HEK293 (cell line): ENCODE measurements at regions not wholly inside any gene's neighbourhood (a gene's known extent, or its start where the extent isn't known, plus 50 kb on each side); places are given as distances from the start of the nearest gene placed in this dataset.
"Not testable (repeated sequence)": the region's sequence is repeated elsewhere in the genome, so short reads cannot be mapped to it uniquely, and the experiment has no call there.

Experiments
- CTCF ChIA-PET: fragments of 350-600 bp; formaldehyde crosslinking; extraction: SDS; loops from one replicate; lab custom pipeline; 2021; ENCODE audit warnings: antibody characterized with exemption; lab: Yijun Ruan, JAX
- POLR2A ChIA-PET: fragments of 300-600 bp; formaldehyde crosslinking; extraction: SDS; loops from one replicate; lab custom pipeline; 2020; ENCODE audit warnings: antibody characterized with exemption, inconsistent platforms; lab: Yijun Ruan, JAX
- H3K27ac ChIP-seq: fragments of 200-500 bp; sonication (Bioruptor generic); 2 replicates; pipeline ENCODE4 v1.5.1; 2014; ENCODE audit warnings: low read depth, low read length, control low read depth, inconsistent platforms; ENCODE audit errors: extremely low read depth
- H3K36me3 ChIP-seq, 2 experiments: fragments of 200-500 bp in 1 of 2; sonication (Bioruptor generic) in 1 of 2; 1 replicate in 1 of 2; 2 replicates in 1 of 2; pipeline ENCODE4 v1.5.1; 2014 to 2017; ENCODE audit warnings: inconsistent platforms in 2 of 2, low read length in 2 of 2; ENCODE audit not compliant: control insufficient read depth in 2 of 2, insufficient read depth in 1 of 2
- H3K4me1 ChIP-seq: fragments of 200-500 bp; sonication (Bioruptor generic); 2 replicates; pipeline ENCODE4 v1.5.1; 2014; ENCODE audit warnings: mild to moderate bottlenecking, low read length, inconsistent platforms; ENCODE audit not compliant: control insufficient read depth, insufficient read depth
- H3K4me3 ChIP-seq: 2 replicates; pipeline ENCODE4 v1.5.1; 2011; ENCODE audit warnings: low read depth, mild to moderate bottlenecking, control low read depth, low read length, moderate library complexity
- H3K9me3 ChIP-seq: fragments of 200-500 bp; sonication (Bioruptor generic); 2 replicates; pipeline ENCODE4 v1.5.1; 2014; ENCODE audit warnings: low read depth, low read length, inconsistent platforms; ENCODE audit not compliant: control insufficient read depth, insufficient read depth
- FEZF1 ChIP-seq: fragments of 450-650 bp; formaldehyde crosslinking; IDR thresholded peaks from 2 replicates; pipeline ENCODE4 v1.5.1; 2016; ENCODE audit warnings: missing biosample characterization, missing genetic modification characterization
- KLF1 ChIP-seq: fragments of 450-650 bp; formaldehyde crosslinking; IDR thresholded peaks from 2 replicates; pipeline ENCODE4 v1.5.1; 2016; ENCODE audit warnings: missing biosample characterization, missing genetic modification characterization
- KLF8 ChIP-seq: fragments of 450-650 bp; formaldehyde crosslinking; IDR thresholded peaks from 2 replicates; pipeline ENCODE4 v1.5.1; 2016; ENCODE audit warnings: missing biosample characterization, missing genetic modification characterization
- ZBTB1 ChIP-seq: fragments of 450-650 bp; formaldehyde crosslinking; IDR thresholded peaks from 2 replicates; pipeline ENCODE4 v1.5.1; 2016; ENCODE audit warnings: missing biosample characterization, missing genetic modification characterization
- ZBTB48 ChIP-seq: fragments of 450-650 bp; formaldehyde crosslinking; IDR thresholded peaks from 2 replicates; pipeline ENCODE4 v1.5.1; 2016; ENCODE audit warnings: missing biosample characterization, missing genetic modification characterization
- ZFP41 ChIP-seq: fragments of 450-650 bp; formaldehyde crosslinking; IDR thresholded peaks from 2 replicates; pipeline ENCODE4 v1.5.1; 2016; ENCODE audit warnings: missing biosample characterization, missing genetic modification characterization, borderline replicate concordance
- ZFP69B ChIP-seq: fragments of 450-650 bp; formaldehyde crosslinking; IDR thresholded peaks from 2 replicates; pipeline ENCODE4 v1.5.1; 2016; ENCODE audit warnings: missing biosample characterization, missing genetic modification characterization
- ZNF202 ChIP-seq: fragments of 450-650 bp; formaldehyde crosslinking; IDR thresholded peaks from 2 replicates; pipeline ENCODE4 v1.5.1; 2016; ENCODE audit warnings: missing biosample characterization, missing genetic modification characterization, borderline replicate concordance
- ZNF266 ChIP-seq: fragments of 450-650 bp; formaldehyde crosslinking; IDR thresholded peaks from 2 replicates; pipeline ENCODE4 v1.5.1; 2016; ENCODE audit warnings: missing biosample characterization, missing genetic modification characterization, low read depth
- ZNF292 ChIP-seq: fragments of 450-650 bp; formaldehyde crosslinking; IDR thresholded peaks from 2 replicates; pipeline ENCODE4 v1.5.1; 2016; ENCODE audit warnings: low read depth, missing biosample characterization, missing genetic modification characterization, borderline replicate concordance
- ZNF324 ChIP-seq: fragments of 450-650 bp; formaldehyde crosslinking; IDR thresholded peaks from 2 replicates; pipeline ENCODE4 v1.5.1; 2016; ENCODE audit warnings: missing biosample characterization, missing genetic modification characterization
- ZNF561 ChIP-seq: fragments of 450-650 bp; IDR thresholded peaks from 2 replicates; pipeline ENCODE4 v1.5.1; 2018; ENCODE audit warnings: missing biosample characterization, missing genetic modification characterization, borderline replicate concordance
- ZNF585B ChIP-seq: fragments of 450-650 bp; formaldehyde crosslinking; IDR thresholded peaks from 2 replicates; pipeline ENCODE4 v1.5.1; 2016; ENCODE audit warnings: missing biosample characterization, missing genetic modification characterization
- ZNF624 ChIP-seq: fragments of 450-650 bp; formaldehyde crosslinking; IDR thresholded peaks from 2 replicates; pipeline ENCODE4 v1.5.1; 2017; ENCODE audit warnings: missing biosample characterization, missing genetic modification characterization
- ZNF658 ChIP-seq: fragments of 450-650 bp; formaldehyde crosslinking; IDR thresholded peaks from 2 replicates; pipeline ENCODE4; 2016; ENCODE audit warnings: missing biosample characterization, missing genetic modification characterization
- ZNF664 ChIP-seq: fragments of 450-650 bp; formaldehyde crosslinking; IDR thresholded peaks from 2 replicates; pipeline ENCODE4 v1.5.1; 2016; ENCODE audit warnings: missing biosample characterization, missing genetic modification characterization
- ZNF670 ChIP-seq: fragments of 450-650 bp; formaldehyde crosslinking; IDR thresholded peaks from 2 replicates; pipeline ENCODE4 v1.5.1; 2016; ENCODE audit warnings: missing biosample characterization, missing genetic modification characterization, low read depth
- ZNF707 ChIP-seq: fragments of 450-650 bp; formaldehyde crosslinking; IDR thresholded peaks from 2 replicates; pipeline ENCODE4 v1.5.1; 2016; ENCODE audit warnings: missing biosample characterization, missing genetic modification characterization
- ZNF791 ChIP-seq: fragments of 450-650 bp; formaldehyde crosslinking; IDR thresholded peaks from 2 replicates; pipeline ENCODE4 v1.5.1; 2016; ENCODE audit warnings: missing biosample characterization, missing genetic modification characterization
- ZSCAN30 ChIP-seq: fragments of 450-650 bp; IDR thresholded peaks from 2 replicates; pipeline ENCODE4 v1.5.1; 2018; ENCODE audit warnings: missing biosample characterization, mild to moderate bottlenecking, missing genetic modification characterization, moderate library complexity
- ZSCAN4 ChIP-seq: fragments of 450-650 bp; formaldehyde crosslinking; IDR thresholded peaks from 2 replicates; pipeline ENCODE4 v1.5.1; 2017; ENCODE audit warnings: missing biosample characterization, missing genetic modification characterization
- ZXDB ChIP-seq: fragments of 450-650 bp; formaldehyde crosslinking; IDR thresholded peaks from 2 replicates; pipeline ENCODE4 v1.5.1; 2016; ENCODE audit warnings: missing biosample characterization, missing genetic modification characterization
- TF ChIP-seq, protein P1 (sequence below): fragments of 450-650 bp; formaldehyde crosslinking; IDR thresholded peaks from 2 replicates; pipeline ENCODE4 v1.5.1; 2016; ENCODE audit warnings: missing biosample characterization, missing genetic modification characterization
- TF ChIP-seq, protein P2 (sequence below): fragments of 450-650 bp; formaldehyde crosslinking; IDR thresholded peaks from 2 replicates; pipeline ENCODE4 v1.5.1; 2016; ENCODE audit warnings: missing biosample characterization, missing genetic modification characterization

- H3K36me3 ChIP-seq, H3K4me1 ChIP-seq, POLR2A ChIA-PET, CTCF ChIA-PET, H3K4me3 ChIP-seq, H3K27ac ChIP-seq, H3K9me3 ChIP-seq: not testable (repeated sequence)
- peak; percentile 40; the same call in 1 of the 2 replicates for TF ChIP-seq KLF1 (tag by site-specific recombination)
Measured at GRCh38 chr2:241985161-241985985, 115.8 kb downstream of the RTP5 start.

GRCh38 chr2:241985986-241986329, 116.4 kb downstream of the RTP5 start:
- Histone ChIP-seq H3K4me3 (no peak overlapping the region), H3K4me1 (no peaks in the 10 kb centered on the region), H3K36me3 (no peaks in the 10 kb centered on the region), H3K27ac (no peak overlapping the region), H3K9me3 (no peaks in the 10 kb centered on the region)
- TF ChIP-seq ZNF791 (tag by site-specific recombination) (no peak), ZNF266 (no peak), ZNF202 (tag by site-specific recombination) (no peak), ZSCAN30 (tag by site-specific recombination) (no peak), ZFP69B (tag by site-specific recombination) (no peak), ZNF324 (no peak), ZNF292 (tag by site-specific recombination) (no peak), FEZF1 (no peak), ZNF670 (tag by site-specific recombination) (no peak), ZFP41 (tag by site-specific recombination) (no peak), ZNF707 (tag by site-specific recombination) (no peak), ZBTB48 (tag by site-specific recombination) (no peak)
- TF ChIP-seq, protein P1, sequence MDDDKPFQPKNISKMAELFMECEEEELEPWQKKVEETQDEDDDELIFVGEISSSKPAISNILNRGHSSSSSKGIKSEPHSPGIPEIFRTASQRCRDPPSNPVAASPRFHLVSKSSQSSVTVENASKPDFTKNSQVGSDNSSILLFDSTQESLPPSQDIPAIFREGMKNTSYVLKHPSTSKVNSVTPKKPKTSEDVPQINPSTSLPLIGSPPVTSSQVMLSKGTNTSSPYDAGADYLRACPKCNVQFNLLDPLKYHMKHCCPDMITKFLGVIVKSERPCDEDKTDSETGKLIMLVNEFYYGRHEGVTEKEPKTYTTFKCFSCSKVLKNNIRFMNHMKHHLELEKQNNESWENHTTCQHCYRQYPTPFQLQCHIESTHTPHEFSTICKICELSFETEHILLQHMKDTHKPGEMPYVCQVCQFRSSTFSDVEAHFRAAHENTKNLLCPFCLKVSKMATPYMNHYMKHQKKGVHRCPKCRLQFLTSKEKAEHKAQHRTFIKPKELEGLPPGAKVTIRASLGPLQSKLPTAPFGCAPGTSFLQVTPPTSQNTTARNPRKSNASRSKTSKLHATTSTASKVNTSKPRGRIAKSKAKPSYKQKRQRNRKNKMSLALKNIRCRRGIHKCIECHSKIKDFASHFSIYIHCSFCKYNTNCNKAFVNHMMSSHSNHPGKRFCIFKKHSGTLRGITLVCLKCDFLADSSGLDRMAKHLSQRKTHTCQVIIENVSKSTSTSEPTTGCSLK (tag by site-specific recombination): no peak
- POLR2A ChIA-PET: no interaction called here
- CTCF ChIA-PET: interaction anchor here (0.7 kb wide), 1 partner anchor 35 kb away, joined by 3 read pairs; no protein-coding TSS in a partner anchor

DNA sequence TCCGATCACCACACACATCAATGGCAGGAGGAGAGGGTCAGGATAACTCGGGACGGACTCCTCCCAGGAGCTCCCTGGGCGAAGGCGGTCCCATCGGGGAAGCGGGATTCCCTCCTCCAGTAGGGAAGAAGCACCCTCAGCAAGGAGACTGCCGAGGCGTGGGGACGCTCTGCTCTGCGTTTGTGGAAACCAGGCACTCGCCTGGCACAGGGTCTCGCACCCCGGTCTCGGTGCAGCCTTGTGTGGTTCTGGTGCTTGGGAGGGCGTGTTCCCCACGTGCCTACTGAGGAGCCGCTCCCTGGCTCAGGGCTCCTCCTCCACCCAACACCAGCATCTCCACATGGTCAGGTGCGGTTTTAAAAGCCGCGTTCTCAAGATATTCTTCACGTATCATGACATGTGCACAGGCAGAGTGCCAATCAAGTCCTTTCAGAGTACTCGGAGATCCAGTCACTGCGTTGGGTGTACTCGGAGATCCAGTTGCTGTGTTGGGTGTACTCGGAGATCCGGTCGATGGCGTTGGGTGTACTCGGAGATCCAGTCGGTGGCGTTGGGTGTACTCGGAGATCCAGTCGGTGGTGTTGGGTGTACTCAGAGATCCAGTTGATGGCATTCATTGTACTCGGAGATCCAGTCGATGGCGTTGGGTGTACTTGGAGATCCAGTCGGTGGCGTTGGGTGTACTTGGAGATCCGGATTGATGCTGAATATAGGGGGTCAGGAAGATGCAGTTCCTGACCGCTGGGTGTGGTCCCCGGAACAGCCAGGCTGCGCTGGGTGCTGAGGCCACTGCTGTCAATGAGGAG, 117.5 kb downstream of the RTP5 start:
- POLR2A ChIA-PET: no interaction called here
- H3K27ac ChIP-seq: no peak overlapping the region
- CTCF ChIA-PET: no interaction called here
- TF ChIP-seq, protein P2, sequence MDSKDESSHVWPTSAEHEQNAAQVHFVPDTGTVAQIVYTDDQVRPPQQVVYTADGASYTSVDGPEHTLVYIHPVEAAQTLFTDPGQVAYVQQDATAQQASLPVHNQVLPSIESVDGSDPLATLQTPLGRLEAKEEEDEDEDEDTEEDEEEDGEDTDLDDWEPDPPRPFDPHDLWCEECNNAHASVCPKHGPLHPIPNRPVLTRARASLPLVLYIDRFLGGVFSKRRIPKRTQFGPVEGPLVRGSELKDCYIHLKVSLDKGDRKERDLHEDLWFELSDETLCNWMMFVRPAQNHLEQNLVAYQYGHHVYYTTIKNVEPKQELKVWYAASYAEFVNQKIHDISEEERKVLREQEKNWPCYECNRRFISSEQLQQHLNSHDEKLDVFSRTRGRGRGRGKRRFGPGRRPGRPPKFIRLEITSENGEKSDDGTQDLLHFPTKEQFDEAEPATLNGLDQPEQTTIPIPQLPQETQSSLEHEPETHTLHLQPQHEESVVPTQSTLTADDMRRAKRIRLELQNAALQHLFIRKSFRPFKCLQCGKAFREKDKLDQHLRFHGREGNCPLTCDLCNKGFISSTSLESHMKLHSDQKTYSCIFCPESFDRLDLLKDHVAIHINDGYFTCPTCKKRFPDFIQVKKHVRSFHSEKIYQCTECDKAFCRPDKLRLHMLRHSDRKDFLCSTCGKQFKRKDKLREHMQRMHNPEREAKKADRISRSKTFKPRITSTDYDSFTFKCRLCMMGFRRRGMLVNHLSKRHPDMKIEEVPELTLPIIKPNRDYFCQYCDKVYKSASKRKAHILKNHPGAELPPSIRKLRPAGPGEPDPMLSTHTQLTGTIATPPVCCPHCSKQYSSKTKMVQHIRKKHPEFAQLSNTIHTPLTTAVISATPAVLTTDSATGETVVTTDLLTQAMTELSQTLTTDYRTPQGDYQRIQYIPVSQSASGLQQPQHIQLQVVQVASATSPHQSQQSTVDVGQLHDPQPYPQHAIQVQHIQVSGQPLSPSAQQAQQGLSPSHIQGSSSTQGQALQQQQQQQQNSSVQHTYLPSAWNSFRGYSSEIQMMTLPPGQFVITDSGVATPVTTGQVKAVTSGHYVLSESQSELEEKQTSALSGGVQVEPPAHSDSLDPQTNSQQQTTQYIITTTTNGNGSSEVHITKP: no peak
- TF ChIP-seq ZNF664 (tag by site-specific recombination) (no peak), ZBTB1 (tag by site-specific recombination) (no peak), ZSCAN4 (tag by site-specific recombination) (no peak), ZXDB (tag by site-specific recombination) (no peak), ZNF658 (tag by site-specific recombination) (no peak), ZNF561 (tag by site-specific recombination) (no peak), ZNF585B (tag by site-specific recombination) (no peak), ZNF624 (tag by site-specific recombination) (no peak), KLF8 (tag by site-specific recombination) (no peak)

More for the DNA sequence above, 117.5 kb downstream of the RTP5 start:
- no peak overlapping the region for H3K4me3 ChIP-seq
- no peaks in the 10 kb centered on the region for H3K36me3 ChIP-seq
- no peaks in the 10 kb centered on the region for H3K4me1 ChIP-seq
- no peaks in the 10 kb centered on the region for H3K9me3 ChIP-seq
